Sigmoid colon (tissue), 6 donors: ENCODE measurements at regions not wholly inside any gene's neighbourhood (a gene's known extent, or its start where the extent isn't known, plus 50 kb on each side); places are given as distances from the start of the nearest gene placed in this dataset.

Experiments
- DNase-seq: peaks from one replicate; pipeline ENCODE4 v3.0.0-alpha.2; 2019
- H3K27ac ChIP-seq, 4 donors: fragments of 200-600 bp; sonication (generic); one replicate each; pipeline ENCODE4 v1.5.1; 2016 to 2019; ENCODE audit warnings: mild to moderate bottlenecking in 1 of 4
- H3K27me3 ChIP-seq, 3 donors: fragments of 200-600 bp; sonication (generic); one replicate each; pipeline ENCODE4 v1.5.1; 2019; ENCODE audit warnings: mild to moderate bottlenecking in 1 of 3
- H3K36me3 ChIP-seq, 4 donors: fragments of 200-600 bp; sonication (generic); one replicate each; pipeline ENCODE4 v1.5.1; 2016 to 2019
- H3K4me1 ChIP-seq, 4 donors: fragments of 200-600 bp; sonication (generic); one replicate each; pipeline ENCODE4 v1.5.1; 2017 to 2019
- H3K4me3 ChIP-seq, 4 donors: fragments of 200-600 bp; sonication (generic); one replicate each; pipeline ENCODE4 v1.5.1; 2017 to 2019; ENCODE audit warnings: mild to moderate bottlenecking in 2 of 4, moderate library complexity in 1 of 4
- H3K9me3 ChIP-seq, 4 donors: fragments of 200-600 bp in 3 of 4; sonication (generic) in 3 of 4; one replicate each; pipeline versions ENCODE4 v1.5.1 to v1.6.1; 2013 to 2019
- EP300 ChIP-seq, 4 donors: sonication (generic); formaldehyde crosslinking; IDR thresholded peaks; one replicate each; pipeline ENCODE4 v1.6.1; 2017; ENCODE audit warnings: antibody characterized with exemption in 4 of 4
- POLR2A ChIP-seq, 2 donors: fragments of 450-650 bp; IDR thresholded peaks; one replicate each; pipeline ENCODE4 v1.6.1; 2016; ENCODE audit warnings: antibody characterized with exemption in 2 of 2, mild to moderate bottlenecking in 2 of 2, moderate library complexity in 2 of 2
- POLR2AphosphoS5 ChIP-seq, 4 donors: sonication (generic); formaldehyde crosslinking; IDR thresholded peaks; one replicate each; pipeline ENCODE4 v1.6.1; 2017; ENCODE audit warnings: antibody characterized with exemption in 4 of 4
- WGBS, 2 donors: extraction: QIAGEN DNeasy Blood & Tissue Kit; methylation state at CpG; one replicate each; pipeline ENCODE4 v1.1.7; 2013; 5-methylcytosine and 5-hydroxymethylcytosine counted together
- intact Hi-C: fragments of 100-400 bp; cut with DNase I; formaldehyde crosslinking; loops from one replicate; pipeline ENCODE4 v1.15.1; 2023
- TF ChIP-seq, protein P1 (sequence below), 4 experiments: fragments of 450-650 bp in 3 of 4; fragments of 200-600 bp in 1 of 4; IDR thresholded peaks; one replicate each; pipeline ENCODE4 v1.5.1; 2016 to 2019; ENCODE audit warnings: antibody characterized with exemption in 4 of 4, mild to moderate bottlenecking in 3 of 4, moderate library complexity in 2 of 4
- donor health status: healthy with polysubstance abuse.
- donor health status: healthy.

DNA sequence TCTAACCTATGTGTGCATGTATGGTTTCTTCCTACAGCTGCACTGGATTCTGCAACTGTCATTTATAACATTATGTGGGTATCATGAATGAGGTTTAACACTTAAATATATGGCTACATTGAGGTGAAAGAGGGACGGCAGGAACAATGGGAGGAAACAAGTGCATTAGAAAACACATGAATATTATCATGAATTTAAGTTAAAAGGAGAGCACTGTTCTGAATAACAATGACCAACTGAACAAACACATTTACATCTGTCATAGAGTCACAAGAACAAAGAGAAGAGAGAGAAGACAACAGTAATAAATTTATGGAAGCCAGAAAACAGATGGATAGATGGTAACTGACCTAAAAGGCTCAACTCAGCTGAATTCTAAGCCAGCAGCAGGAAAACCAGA is 527.1 kb upstream of the DIPK2B start:
- H3K4me3 ChIP-seq = no peak overlapping the region
- H3K27me3 ChIP-seq = no peaks in the 10 kb centered on the region
- TF ChIP-seq EP300 (IDR thresholded peaks at IDR 0.05) = no peak
- TF ChIP-seq POLR2AphosphoS5 (IDR thresholded peaks at IDR 0.05) = no peak
- TF ChIP-seq, protein P1, sequence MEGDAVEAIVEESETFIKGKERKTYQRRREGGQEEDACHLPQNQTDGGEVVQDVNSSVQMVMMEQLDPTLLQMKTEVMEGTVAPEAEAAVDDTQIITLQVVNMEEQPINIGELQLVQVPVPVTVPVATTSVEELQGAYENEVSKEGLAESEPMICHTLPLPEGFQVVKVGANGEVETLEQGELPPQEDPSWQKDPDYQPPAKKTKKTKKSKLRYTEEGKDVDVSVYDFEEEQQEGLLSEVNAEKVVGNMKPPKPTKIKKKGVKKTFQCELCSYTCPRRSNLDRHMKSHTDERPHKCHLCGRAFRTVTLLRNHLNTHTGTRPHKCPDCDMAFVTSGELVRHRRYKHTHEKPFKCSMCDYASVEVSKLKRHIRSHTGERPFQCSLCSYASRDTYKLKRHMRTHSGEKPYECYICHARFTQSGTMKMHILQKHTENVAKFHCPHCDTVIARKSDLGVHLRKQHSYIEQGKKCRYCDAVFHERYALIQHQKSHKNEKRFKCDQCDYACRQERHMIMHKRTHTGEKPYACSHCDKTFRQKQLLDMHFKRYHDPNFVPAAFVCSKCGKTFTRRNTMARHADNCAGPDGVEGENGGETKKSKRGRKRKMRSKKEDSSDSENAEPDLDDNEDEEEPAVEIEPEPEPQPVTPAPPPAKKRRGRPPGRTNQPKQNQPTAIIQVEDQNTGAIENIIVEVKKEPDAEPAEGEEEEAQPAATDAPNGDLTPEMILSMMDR (IDR thresholded peaks at IDR 0.05) = no peak
- no peak for TF ChIP-seq POLR2A (IDR thresholded peaks at IDR 0.05)
- H3K4me1 ChIP-seq = no peaks in the 10 kb centered on the region
- no peak for DNase-seq
- no peaks in the 10 kb centered on the region for H3K9me3 ChIP-seq
- WGBS, 2 donors = 85 to 91% methylated on average over 1 of the region's 1 CpG
- no peaks in the 10 kb centered on the region for H3K36me3 ChIP-seq
- no peak overlapping the region for H3K27ac ChIP-seq
- intact Hi-C loops = no loop called here

DNA sequence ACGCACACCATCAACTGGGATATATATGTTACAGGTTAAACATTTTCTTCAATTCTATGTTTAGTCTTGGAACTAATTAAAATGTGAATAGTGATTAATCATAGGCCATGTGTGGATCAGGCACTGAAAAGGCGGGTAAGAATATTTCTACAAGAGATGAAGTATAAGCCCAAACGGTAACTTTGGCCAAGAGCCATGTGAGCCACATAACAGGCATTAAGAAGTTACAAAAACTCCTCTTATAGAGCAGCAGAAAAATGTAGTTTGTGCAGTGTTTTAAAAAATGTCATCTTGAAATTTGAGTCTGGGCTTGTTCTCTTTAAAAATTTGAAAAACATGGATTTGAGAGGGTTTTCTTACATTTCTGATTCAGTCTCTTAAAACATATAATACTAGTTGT is 521.8 kb upstream of the DIPK2B start:
- no peak for DNase-seq
- 89 to 92% methylated on average over 3 of the region's 3 CpGs for WGBS, 2 donors
- no peak overlapping the region for H3K27ac ChIP-seq
- intact Hi-C loops = no loop called here
- no peaks in the 10 kb centered on the region for H3K36me3 ChIP-seq
- no peak overlapping the region for H3K4me3 ChIP-seq
- TF ChIP-seq, protein P1 (IDR thresholded peaks at IDR 0.05) = no peak
- TF ChIP-seq POLR2A (IDR thresholded peaks at IDR 0.05) (no peak), EP300 (IDR thresholded peaks at IDR 0.05) (no peak), POLR2AphosphoS5 (IDR thresholded peaks at IDR 0.05) (no peak)
- no peaks in the 10 kb centered on the region for H3K4me1 ChIP-seq
- no peaks in the 10 kb centered on the region for H3K27me3 ChIP-seq
- no peaks in the 10 kb centered on the region for H3K9me3 ChIP-seq

DNA sequence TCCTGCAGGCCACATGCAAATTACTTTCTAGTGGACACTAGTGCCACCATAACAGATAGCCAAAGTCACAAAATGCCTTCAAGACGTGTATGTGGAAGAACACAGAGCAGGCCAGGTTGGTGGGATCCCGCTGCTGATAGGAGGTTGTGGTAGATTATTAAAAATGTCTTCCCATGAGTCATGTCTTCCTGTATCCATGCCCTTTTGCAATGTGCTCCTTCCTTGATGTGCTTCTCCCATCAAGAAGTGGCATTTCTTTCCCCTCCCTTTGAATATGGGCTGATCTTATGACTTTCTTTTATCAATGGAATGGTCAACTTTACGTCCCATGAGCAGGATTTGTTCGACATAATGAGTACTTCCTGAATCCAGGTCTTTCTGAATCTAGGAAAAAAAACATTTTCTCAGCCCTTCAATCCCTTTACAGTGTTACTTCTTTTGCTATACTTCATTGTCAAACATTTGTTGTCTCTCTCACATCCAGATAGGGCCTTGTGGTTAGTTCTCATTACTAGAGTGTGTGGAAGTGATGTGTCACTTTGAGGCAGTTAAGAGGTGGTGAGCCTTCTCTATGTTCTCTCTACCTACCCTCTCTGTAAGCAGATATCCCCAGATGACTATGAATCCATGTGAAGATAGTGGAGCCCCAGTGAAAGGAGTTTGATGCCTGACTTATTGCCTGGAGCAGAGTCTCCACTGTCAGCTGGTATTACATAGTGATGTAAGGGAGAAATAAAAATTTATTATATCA is 519.2 kb upstream of the DIPK2B start:
- TF ChIP-seq POLR2A (IDR thresholded peaks at IDR 0.05) = no peak
- TF ChIP-seq, protein P1 (IDR thresholded peaks at IDR 0.05) = no peak
- TF ChIP-seq POLR2AphosphoS5 (IDR thresholded peaks at IDR 0.05) = no peak
- TF ChIP-seq EP300 (IDR thresholded peaks at IDR 0.05) = no peak
- Histone ChIP-seq H3K4me3 (no peak overlapping the region), H3K9me3 (no peaks in the 10 kb centered on the region), H3K27ac (no peak overlapping the region), H3K4me1 (no peaks in the 10 kb centered on the region), H3K27me3 (no peaks in the 10 kb centered on the region), H3K36me3 (no peaks in the 10 kb centered on the region)
- intact Hi-C loops = no loop called here
- 96 to 97% methylated on average over 4 of the region's 4 CpGs for WGBS, 2 donors
- DNase-seq = no peak

DNA sequence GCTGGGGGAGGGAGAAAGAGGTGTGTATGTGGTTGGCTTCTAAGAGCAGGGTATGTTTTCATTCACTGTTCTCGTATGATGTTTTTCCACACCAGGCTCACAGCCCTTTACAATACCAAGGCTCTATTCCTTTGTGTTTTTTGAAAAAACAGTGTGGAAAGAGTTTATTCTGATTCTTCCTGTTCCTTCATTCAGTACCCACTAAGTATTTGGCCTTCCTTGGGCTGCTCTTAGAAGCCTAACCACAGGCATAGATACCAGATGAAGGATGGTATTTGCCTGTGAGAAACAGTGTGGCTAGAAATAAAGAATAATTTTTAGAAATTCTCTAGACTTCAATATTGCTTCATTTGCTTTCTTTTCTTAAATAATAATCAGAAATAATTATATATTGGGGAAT is 518.0 kb upstream of the DIPK2B start:
- 96 to 97% methylated on average over 1 of the region's 1 CpG for WGBS, 2 donors
- no peak for DNase-seq
- intact Hi-C loops = no loop called here
- Histone ChIP-seq H3K4me1 (no peaks in the 10 kb centered on the region), H3K9me3 (no peaks in the 10 kb centered on the region), H3K27me3 (no peaks in the 10 kb centered on the region), H3K4me3 (no peak overlapping the region), H3K36me3 (no peaks in the 10 kb centered on the region), H3K27ac (no peak overlapping the region)
- TF ChIP-seq POLR2A (IDR thresholded peaks at IDR 0.05) (no peak), POLR2AphosphoS5 (IDR thresholded peaks at IDR 0.05) (no peak), EP300 (IDR thresholded peaks at IDR 0.05) (no peak)
- TF ChIP-seq, protein P1 (IDR thresholded peaks at IDR 0.05) = no peak

DNA sequence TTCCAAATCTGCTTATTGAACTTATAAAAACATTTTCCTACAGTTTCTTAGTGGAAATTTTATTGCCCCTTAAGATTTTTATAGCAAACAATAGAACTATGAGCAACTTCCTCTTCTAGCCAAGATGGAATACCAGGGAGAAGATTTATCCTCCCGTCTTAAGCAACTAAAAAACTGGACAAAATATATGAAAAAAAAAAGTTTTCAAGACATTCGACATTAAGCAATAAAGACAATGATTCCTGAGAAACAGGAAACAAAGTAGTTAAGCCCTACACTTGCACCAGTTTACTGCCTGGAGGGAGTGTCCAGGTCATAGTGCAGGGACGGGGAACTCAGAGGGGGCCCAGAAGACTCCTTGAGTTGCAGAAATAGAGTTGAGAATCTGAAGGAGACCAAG is 516.1 kb upstream of the DIPK2B start:
- TF ChIP-seq EP300 (IDR thresholded peaks at IDR 0.05) = no peak
- no peak for TF ChIP-seq POLR2A (IDR thresholded peaks at IDR 0.05)
- TF ChIP-seq, protein P1 (IDR thresholded peaks at IDR 0.05) = no peak
- TF ChIP-seq POLR2AphosphoS5 (IDR thresholded peaks at IDR 0.05) = no peak
- Histone ChIP-seq H3K27me3 (no peaks in the 10 kb centered on the region), H3K4me3 (no peak overlapping the region), H3K36me3 (no peaks in the 10 kb centered on the region), H3K27ac (no peak overlapping the region), H3K9me3 (no peaks in the 10 kb centered on the region), H3K4me1 (no peaks in the 10 kb centered on the region)
- intact Hi-C loops = no loop called here
- DNase-seq = no peak
- 18 to 41% methylated on average over 3 of the region's 3 CpGs for WGBS, 2 donors
